ENCODE measurements at regions not wholly inside any gene's neighbourhood (a gene's known extent, or its start where the extent isn't known, plus 50 kb on each side); places are given as distances from the start of the nearest gene placed in this dataset.
A peak's percentile ranks its signal among the peaks of the same experiment; 100 is the strongest.

- Mint-ChIP-seq H3K27me3 (ENCODE audit: low read depth) (no peaks in the 10 kb centered on the region), H3K9me3 (peaks cover 11% of the 10 kb centered on the region), H3K27ac (peak overlapping the region in 2 of 3 experiments; percentile 41 to 48), H3K4me3 (no peak overlapping the region), H3K36me3 (ENCODE audit: low read depth) (no peaks in the 10 kb centered on the region), H3K4me1 (peaks cover 18% of the 10 kb centered on the region)
- no peak for TF ChIP-seq CTCF (IDR thresholded peaks at IDR 0.05; ENCODE audit: unreplicated experiment in 3 of 3)
Observed at GRCh38 chr7:20064974-20065862, 152.0 kb downstream of the MACC1 start.

DNA sequence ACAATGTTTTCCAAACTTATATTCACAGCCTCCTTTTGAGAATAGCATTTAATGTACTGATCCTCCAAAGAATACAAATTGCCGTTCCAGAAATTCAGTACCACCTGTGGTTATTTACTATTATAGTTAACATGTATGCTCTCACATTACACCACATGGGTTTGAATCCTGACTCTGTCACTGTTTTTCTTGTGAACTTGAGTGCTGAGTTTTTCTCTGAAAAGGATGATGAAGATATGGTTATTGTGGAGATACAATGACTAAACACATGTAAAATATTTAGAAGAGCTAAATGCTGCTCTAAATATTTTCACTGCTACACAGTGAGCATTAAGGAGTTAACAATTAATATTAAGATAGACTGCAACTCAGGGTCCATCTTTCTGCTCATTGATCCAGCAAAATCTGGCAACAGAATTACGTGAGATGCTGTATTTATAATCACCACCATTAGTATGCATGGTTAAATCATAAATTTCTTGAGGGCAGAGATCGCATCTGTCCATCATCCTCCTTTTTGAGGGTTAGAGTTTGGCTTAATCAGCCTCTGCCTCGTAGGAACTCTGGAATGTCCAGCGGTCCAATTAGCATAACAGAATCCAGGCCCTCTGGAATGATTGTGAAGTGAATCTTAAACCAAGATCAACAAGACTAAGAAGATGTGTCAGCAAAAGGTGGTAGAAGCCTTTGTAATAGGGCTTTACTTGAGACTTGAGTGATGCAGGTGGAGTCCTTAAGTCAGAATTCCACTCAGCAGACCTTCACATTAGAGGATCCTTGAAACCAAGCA lies 152.8 kb downstream of the MACC1 start:
- no peak for TF ChIP-seq CTCF (IDR thresholded peaks at IDR 0.05; ENCODE audit: unreplicated experiment in 3 of 3)
- Mint-ChIP-seq H3K4me3 (no peak overlapping the region), H3K27me3 (ENCODE audit: low read depth) (no peaks in the 10 kb centered on the region), H3K4me1 (peaks cover 18% of the 10 kb centered on the region), H3K36me3 (ENCODE audit: low read depth) (no peaks in the 10 kb centered on the region), H3K27ac (peak overlapping the region in 2 of 3 experiments; percentile 41 to 48), H3K9me3 (peaks cover 10% of the 10 kb centered on the region)

GRCh38 chr7:20063644-20064043 lies 153.5 kb downstream of the MACC1 start:
- no peaks in the 10 kb centered on the region for H3K36me3 Mint-ChIP-seq (ENCODE audit: low read depth)
- H3K27ac Mint-ChIP-seq: no peak overlapping the region
- peaks cover 18% of the 10 kb centered on the region for H3K4me1 Mint-ChIP-seq
- peaks cover 7% of the 10 kb centered on the region for H3K9me3 Mint-ChIP-seq
- H3K4me3 Mint-ChIP-seq: no peak overlapping the region
- no peaks in the 10 kb centered on the region for H3K27me3 Mint-ChIP-seq (ENCODE audit: low read depth)
- TF ChIP-seq CTCF (IDR thresholded peaks at IDR 0.05; ENCODE audit: unreplicated experiment in 3 of 3): no peak

DNA sequence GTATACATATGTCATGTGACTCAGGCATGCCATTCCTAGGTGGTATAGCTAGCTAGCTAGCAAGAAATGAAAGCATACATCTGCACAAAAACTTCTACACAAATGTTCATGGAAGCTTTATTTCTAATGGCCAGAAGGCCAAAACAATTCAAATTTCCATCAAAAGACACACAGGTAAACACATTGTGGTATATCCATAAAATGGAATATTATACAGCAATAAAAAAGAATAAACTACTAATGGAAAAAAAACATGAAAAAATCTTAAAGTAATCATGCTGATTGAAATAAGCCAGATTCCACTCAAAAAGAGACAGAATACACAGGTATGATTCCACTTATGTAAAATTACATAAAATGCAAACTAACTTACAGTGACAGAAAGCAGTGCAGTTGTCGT lies 154.3 kb downstream of the MACC1 start:
- Mint-ChIP-seq H3K27ac (no peak overlapping the region), H3K4me1 (peaks cover 18% of the 10 kb centered on the region), H3K36me3 (ENCODE audit: low read depth) (no peaks in the 10 kb centered on the region), H3K4me3 (no peak overlapping the region), H3K27me3 (ENCODE audit: low read depth) (no peaks in the 10 kb centered on the region), H3K9me3 (peaks cover 7% of the 10 kb centered on the region)
- no peak for TF ChIP-seq CTCF (IDR thresholded peaks at IDR 0.05; ENCODE audit: unreplicated experiment in 3 of 3)

- Mint-ChIP-seq H3K36me3 (ENCODE audit: low read depth) (no peaks in the 10 kb centered on the region), H3K4me1 (no peaks in the 10 kb centered on the region), H3K9me3 (peaks cover 12% of the 10 kb centered on the region), H3K27me3 (ENCODE audit: low read depth) (no peaks in the 10 kb centered on the region), H3K27ac (no peak overlapping the region), H3K4me3 (no peak overlapping the region)
- no peak for TF ChIP-seq CTCF (IDR thresholded peaks at IDR 0.05; ENCODE audit: unreplicated experiment in 3 of 3)
Observed at GRCh38 chr7:20053334-20054104, 163.7 kb downstream of the MACC1 start.

All from nephron (organoid).